ENCODE measurements at regions not wholly inside any gene's neighbourhood (a gene's known extent, or its start where the extent isn't known, plus 50 kb on each side); places are given as distances from the start of the nearest gene placed in this dataset.

DNA sequence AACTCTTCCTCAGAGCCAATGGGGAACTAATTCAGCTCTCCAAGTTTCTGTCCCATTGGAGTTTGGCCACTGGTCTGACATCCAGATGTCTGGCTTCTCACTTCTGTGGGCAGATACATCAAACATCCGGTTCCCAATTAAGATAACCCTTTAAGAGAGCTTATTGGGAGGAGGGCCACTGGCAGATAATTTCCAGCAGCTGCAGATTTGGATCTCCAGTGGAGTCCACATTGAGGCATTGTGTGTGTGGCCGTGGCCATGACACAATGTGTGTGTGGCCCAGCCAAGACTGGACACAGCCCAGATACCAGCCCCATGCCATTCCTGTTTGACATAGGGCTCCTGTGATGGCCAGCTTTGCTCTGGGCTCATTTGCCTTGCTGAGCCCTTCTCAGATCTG, 110.5 kb upstream of the MAP1B start:
- TF ChIP-seq, protein P1, sequence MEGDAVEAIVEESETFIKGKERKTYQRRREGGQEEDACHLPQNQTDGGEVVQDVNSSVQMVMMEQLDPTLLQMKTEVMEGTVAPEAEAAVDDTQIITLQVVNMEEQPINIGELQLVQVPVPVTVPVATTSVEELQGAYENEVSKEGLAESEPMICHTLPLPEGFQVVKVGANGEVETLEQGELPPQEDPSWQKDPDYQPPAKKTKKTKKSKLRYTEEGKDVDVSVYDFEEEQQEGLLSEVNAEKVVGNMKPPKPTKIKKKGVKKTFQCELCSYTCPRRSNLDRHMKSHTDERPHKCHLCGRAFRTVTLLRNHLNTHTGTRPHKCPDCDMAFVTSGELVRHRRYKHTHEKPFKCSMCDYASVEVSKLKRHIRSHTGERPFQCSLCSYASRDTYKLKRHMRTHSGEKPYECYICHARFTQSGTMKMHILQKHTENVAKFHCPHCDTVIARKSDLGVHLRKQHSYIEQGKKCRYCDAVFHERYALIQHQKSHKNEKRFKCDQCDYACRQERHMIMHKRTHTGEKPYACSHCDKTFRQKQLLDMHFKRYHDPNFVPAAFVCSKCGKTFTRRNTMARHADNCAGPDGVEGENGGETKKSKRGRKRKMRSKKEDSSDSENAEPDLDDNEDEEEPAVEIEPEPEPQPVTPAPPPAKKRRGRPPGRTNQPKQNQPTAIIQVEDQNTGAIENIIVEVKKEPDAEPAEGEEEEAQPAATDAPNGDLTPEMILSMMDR (IDR thresholded peaks at IDR 0.05; ENCODE audit: partially characterized antibody, unreplicated experiment): no peak
- Mint-ChIP-seq H3K9me3 (ENCODE audit: unreplicated experiment) (peaks cover 2% of the 10 kb centered on the region), H3K27ac (ENCODE audit: unreplicated experiment) (no peak overlapping the region), H3K4me3 (ENCODE audit: unreplicated experiment) (no peak overlapping the region), H3K36me3 (ENCODE audit: unreplicated experiment) (peaks cover 10% of the 10 kb centered on the region), H3K27me3 (ENCODE audit: unreplicated experiment) (peaks cover 5% of the 10 kb centered on the region), H3K4me1 (ENCODE audit: low read depth, unreplicated experiment) (peaks cover 6% of the 10 kb centered on the region)
- DNase-seq: no peak

DNA sequence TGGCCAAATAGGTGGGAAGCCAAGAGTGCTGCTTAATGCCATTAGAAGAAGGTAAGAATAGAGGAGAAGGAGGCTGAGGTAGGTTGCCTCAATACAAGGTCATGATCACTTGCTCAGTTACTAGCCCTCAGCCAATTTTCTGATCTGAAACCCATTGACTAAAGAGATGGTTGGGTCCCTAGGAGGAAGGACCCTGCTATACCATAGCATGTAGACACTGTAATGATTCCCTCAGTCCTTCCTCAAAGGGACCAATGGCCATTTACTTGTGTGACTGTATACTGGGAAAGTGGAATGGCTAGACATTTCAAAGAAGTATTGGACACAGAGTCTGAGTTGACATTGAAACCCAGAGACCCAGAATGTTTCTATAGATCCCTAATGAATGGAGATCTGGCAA, 108.5 kb upstream of the MAP1B start:
- H3K36me3 Mint-ChIP-seq (ENCODE audit: unreplicated experiment): peaks cover 10% of the 10 kb centered on the region
- peaks cover 2% of the 10 kb centered on the region for H3K9me3 Mint-ChIP-seq (ENCODE audit: unreplicated experiment)
- H3K27ac Mint-ChIP-seq (ENCODE audit: unreplicated experiment): no peak overlapping the region
- DNase-seq: no peak
- peaks cover 6% of the 10 kb centered on the region for H3K4me1 Mint-ChIP-seq (ENCODE audit: low read depth, unreplicated experiment)
- H3K4me3 Mint-ChIP-seq (ENCODE audit: unreplicated experiment): no peak overlapping the region
- TF ChIP-seq, protein P1 (IDR thresholded peaks at IDR 0.05; ENCODE audit: partially characterized antibody, unreplicated experiment): no peak
- H3K27me3 Mint-ChIP-seq (ENCODE audit: unreplicated experiment): peaks cover 5% of the 10 kb centered on the region

DNA sequence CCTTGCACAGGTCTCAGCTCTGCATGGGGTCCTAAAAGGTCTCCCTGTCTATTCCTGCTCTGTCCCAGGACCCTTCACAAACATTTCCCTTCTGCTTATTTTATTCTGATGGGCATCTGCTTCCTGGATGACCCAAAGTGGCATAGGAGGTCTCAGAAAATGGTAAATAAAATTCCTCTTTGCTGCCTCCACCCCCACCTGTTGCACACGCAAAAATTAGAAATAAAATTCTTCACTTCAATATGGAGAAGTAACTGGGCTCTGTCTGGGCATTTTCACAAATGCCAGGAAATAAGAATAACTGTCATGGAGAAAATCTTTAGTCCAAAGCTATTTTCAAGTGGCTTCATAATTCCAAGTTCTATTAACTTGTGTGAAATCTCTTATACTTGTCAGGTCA, 106.6 kb upstream of the MAP1B start:
- peaks cover 7% of the 10 kb centered on the region for H3K4me1 Mint-ChIP-seq (ENCODE audit: low read depth, unreplicated experiment)
- H3K27ac Mint-ChIP-seq (ENCODE audit: unreplicated experiment): no peak overlapping the region
- H3K9me3 Mint-ChIP-seq (ENCODE audit: unreplicated experiment): peaks cover 2% of the 10 kb centered on the region
- no peak overlapping the region for H3K4me3 Mint-ChIP-seq (ENCODE audit: unreplicated experiment)
- H3K36me3 Mint-ChIP-seq (ENCODE audit: unreplicated experiment): peaks cover 10% of the 10 kb centered on the region
- TF ChIP-seq, protein P1 (IDR thresholded peaks at IDR 0.05; ENCODE audit: partially characterized antibody, unreplicated experiment): no peak
- no peak for DNase-seq
- peaks cover 4% of the 10 kb centered on the region for H3K27me3 Mint-ChIP-seq (ENCODE audit: unreplicated experiment)

DNA sequence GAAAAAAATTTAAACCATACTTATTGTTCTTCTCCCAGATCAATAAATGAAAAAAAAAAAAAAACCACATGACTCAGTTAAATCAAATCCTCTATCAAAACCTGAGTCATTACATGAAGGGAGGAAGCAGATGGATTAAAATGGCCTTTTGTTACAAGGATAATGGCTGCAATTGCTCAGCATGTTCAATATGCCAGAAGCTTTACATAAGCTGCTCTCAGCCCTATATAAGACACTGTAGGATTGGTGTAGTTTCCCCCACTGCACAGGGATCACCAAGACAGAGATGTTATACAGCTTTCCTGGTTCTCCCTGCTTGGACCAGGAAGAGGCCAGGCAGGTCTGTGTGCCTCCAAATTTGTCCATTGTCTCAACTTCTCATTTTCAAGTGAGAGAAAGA, 101.6 kb upstream of the MAP1B start:
- Mint-ChIP-seq H3K4me1 (ENCODE audit: low read depth, unreplicated experiment) (peaks cover 11% of the 10 kb centered on the region), H3K27ac (ENCODE audit: unreplicated experiment) (peak overlapping the region; percentile 67), H3K4me3 (ENCODE audit: unreplicated experiment) (no peak overlapping the region), H3K27me3 (ENCODE audit: unreplicated experiment) (peaks cover 2% of the 10 kb centered on the region), H3K9me3 (ENCODE audit: unreplicated experiment) (no peaks in the 10 kb centered on the region), H3K36me3 (ENCODE audit: unreplicated experiment) (no peaks in the 10 kb centered on the region)
- no peak for DNase-seq
- TF ChIP-seq, protein P1 (IDR thresholded peaks at IDR 0.05; ENCODE audit: partially characterized antibody, unreplicated experiment): no peak

DNA sequence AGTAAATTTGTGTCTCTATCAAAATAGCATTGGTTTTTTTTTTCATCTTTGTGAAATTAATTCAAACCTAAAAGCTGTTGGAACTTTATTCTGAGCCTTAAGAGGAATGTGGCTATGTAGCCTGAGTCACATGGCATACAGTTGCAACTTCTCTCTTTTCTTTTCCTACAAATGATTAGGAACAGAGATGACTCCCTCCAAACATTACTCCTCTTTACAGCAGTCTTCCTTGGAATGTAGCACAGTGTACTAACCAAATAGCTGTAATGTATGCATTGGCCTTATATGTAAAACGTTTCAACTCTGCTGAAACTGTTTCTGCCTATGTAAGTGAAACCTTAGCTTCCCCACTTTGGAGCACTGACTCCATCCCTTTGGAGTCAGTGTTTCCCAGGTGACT, 100.9 kb upstream of the MAP1B start:
- peaks cover 13% of the 10 kb centered on the region for H3K4me1 Mint-ChIP-seq (ENCODE audit: low read depth, unreplicated experiment)
- TF ChIP-seq, protein P1 (IDR thresholded peaks at IDR 0.05; ENCODE audit: partially characterized antibody, unreplicated experiment): no peak
- no peak overlapping the region for H3K4me3 Mint-ChIP-seq (ENCODE audit: unreplicated experiment)
- no peaks in the 10 kb centered on the region for H3K36me3 Mint-ChIP-seq (ENCODE audit: unreplicated experiment)
- H3K27ac Mint-ChIP-seq (ENCODE audit: unreplicated experiment): no peak overlapping the region
- DNase-seq: no peak
- no peaks in the 10 kb centered on the region for H3K27me3 Mint-ChIP-seq (ENCODE audit: unreplicated experiment)
- H3K9me3 Mint-ChIP-seq (ENCODE audit: unreplicated experiment): no peaks in the 10 kb centered on the region

Data from glutamatergic neuron (in vitro differentiated cells).